Astrocyte (in vitro differentiated cells and primary cell): ENCODE measurements at regions not wholly inside any gene's neighbourhood (a gene's known extent, or its start where the extent isn't known, plus 50 kb on each side); places are given as distances from the start of the nearest gene placed in this dataset.

ENCODE experiments used
- EZH2 ChIP-seq: IDR thresholded peaks from 2 replicates; pipeline ENCODE4 v1.6.1; 2012; ENCODE audit warnings: mild to moderate bottlenecking, low read length, inconsistent platforms; ENCODE audit not compliant: insufficient read depth
- TF ChIP-seq, protein P1 (sequence below): IDR thresholded peaks from 2 replicates; pipeline ENCODE4 v1.5.1; 2011; ENCODE audit warnings: low read depth, mild to moderate bottlenecking, inconsistent platforms, low read length, moderate library complexity; ENCODE audit not compliant: insufficient read depth

DNA sequence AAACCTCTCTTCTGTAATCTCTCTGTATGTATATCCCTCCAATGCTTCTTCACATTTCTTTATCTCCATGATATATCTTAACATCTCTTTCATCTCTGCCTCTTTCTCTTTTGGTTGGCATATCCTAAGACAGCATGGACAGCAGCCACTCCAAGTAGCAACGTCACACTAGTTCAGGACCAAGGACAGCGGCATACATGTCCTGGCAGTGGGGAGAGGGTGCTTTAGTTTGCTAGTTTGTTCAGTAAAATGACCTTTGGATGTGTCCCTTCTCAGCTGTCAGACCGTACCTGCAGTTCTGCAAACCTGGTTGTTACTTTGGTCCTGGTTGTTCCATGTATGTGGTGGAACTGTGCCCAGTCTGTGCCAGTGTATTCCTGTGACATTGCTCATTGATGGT lies 225.6 kb upstream of the ROPN1 start:
- TF ChIP-seq, protein P1, sequence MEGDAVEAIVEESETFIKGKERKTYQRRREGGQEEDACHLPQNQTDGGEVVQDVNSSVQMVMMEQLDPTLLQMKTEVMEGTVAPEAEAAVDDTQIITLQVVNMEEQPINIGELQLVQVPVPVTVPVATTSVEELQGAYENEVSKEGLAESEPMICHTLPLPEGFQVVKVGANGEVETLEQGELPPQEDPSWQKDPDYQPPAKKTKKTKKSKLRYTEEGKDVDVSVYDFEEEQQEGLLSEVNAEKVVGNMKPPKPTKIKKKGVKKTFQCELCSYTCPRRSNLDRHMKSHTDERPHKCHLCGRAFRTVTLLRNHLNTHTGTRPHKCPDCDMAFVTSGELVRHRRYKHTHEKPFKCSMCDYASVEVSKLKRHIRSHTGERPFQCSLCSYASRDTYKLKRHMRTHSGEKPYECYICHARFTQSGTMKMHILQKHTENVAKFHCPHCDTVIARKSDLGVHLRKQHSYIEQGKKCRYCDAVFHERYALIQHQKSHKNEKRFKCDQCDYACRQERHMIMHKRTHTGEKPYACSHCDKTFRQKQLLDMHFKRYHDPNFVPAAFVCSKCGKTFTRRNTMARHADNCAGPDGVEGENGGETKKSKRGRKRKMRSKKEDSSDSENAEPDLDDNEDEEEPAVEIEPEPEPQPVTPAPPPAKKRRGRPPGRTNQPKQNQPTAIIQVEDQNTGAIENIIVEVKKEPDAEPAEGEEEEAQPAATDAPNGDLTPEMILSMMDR, result no peak
- TF ChIP-seq EZH2, result no peak
